HepG2 (cell line): ENCODE measurements at regions not wholly inside any gene's neighbourhood (a gene's known extent, or its start where the extent isn't known, plus 50 kb on each side); places are given as distances from the start of the nearest gene placed in this dataset.

Source experiments
- ATAC-seq: fragments of 200-7000 bp; cut with Tn5 transposase; 3 replicates; pipeline ENCODE4 v1.9.1; 2020; ENCODE audit warnings: mild to moderate bottlenecking, moderate library complexity
- BruUV-seq: library from RNA; stranded (reverse); fragments of 400-500 nt; replicated peaks from 2 replicates; lab custom pipeline; 2021; lab: Mats Ljungman, UMichigan
- CTCF ChIA-PET: fragments of 300-600 bp; formaldehyde crosslinking; extraction: SDS; loops from one replicate; lab custom pipeline; 2021; ENCODE audit warnings: low total read pairs, inconsistent platforms, low intra/inter-chr PET ratio; lab: Yijun Ruan, JAX
- POLR2A ChIA-PET: fragments of 350-600 bp; sonication (Branson Sonifier 250); formaldehyde crosslinking; loops from one replicate; lab custom pipeline; 2020; ENCODE audit warnings: antibody characterized with exemption, inconsistent platforms; lab: Yijun Ruan, JAX
- DNase-seq: peaks from one replicate; pipeline ENCODE4 v3.0.0-alpha.2; 2015; ENCODE audit warnings: low spot score
- FAIRE-seq: peaks from 3 replicates; lab custom pipeline; 2011; peaks lifted over from hg19 to GRCh38; lab: Jason Lieb, UNC
- H2AFZ ChIP-seq: one replicate; pipeline ENCODE4 v1.6.1; 2011; ENCODE audit warnings: low read length, inconsistent platforms
- H3K27ac ChIP-seq: fragments of 300-600 bp; 3 replicates; pipeline ENCODE4 v1.8.0; 2011; ENCODE audit warnings: mixed run types, mild to moderate bottlenecking, mixed read lengths, low read length, inconsistent platforms; ENCODE audit not compliant: insufficient read depth; ENCODE audit errors: extremely low read length
- H3K27me3 ChIP-seq, 2 experiments: fragments of 200-600 bp in 1 of 2; 2 replicates in 1 of 2; 3 replicates in 1 of 2; pipeline versions ENCODE4 v1.6.0 to v1.8.0; 2011; ENCODE audit warnings: low read length in 2 of 2, mild to moderate bottlenecking in 2 of 2, moderate library complexity in 2 of 2, inconsistent platforms in 1 of 2; ENCODE audit not compliant: insufficient read depth in 2 of 2, control insufficient read depth in 1 of 2
- H3K36me3 ChIP-seq, 2 experiments: fragments of 200-600 bp in 1 of 2; replicated peaks in 1 of 2; 2 replicates in 1 of 2; 3 replicates in 1 of 2; pipeline versions ENCODE4 v1.5.1 to v1.8.0; 2011; ENCODE audit warnings: low read length in 2 of 2, inconsistent platforms in 1 of 2; ENCODE audit not compliant: insufficient read depth in 2 of 2, control insufficient read depth in 1 of 2
- H3K4me1 ChIP-seq: 2 replicates; pipeline ENCODE4 v1.5.1; 2012; ENCODE audit warnings: low read length, inconsistent platforms; ENCODE audit not compliant: insufficient read depth
- H3K4me2 ChIP-seq: 2 replicates; pipeline ENCODE4 v1.6.0; 2011; ENCODE audit warnings: low read depth, low read length, inconsistent platforms
- H3K4me3 ChIP-seq, 3 experiments: fragments of 200-600 bp in 1 of 3; sonication (generic), shearing (Covaris generic) in 1 of 3; replicated peaks in 1 of 3; 2 replicates each; pipeline ENCODE4 v1.5.1; 2011 to 2016; ENCODE audit warnings: low read length in 3 of 3, inconsistent platforms in 2 of 3, low read depth in 2 of 3, mild to moderate bottlenecking in 2 of 3, control low read depth in 1 of 3, mixed read lengths in 1 of 3; ENCODE audit not compliant: insufficient read depth in 1 of 3
- H3K79me2 ChIP-seq: one replicate; pipeline ENCODE4 v1.6.1; 2011; ENCODE audit warnings: low read length, inconsistent platforms; ENCODE audit not compliant: insufficient read depth
- H3K9ac ChIP-seq: 2 replicates; pipeline ENCODE4 v1.6.0; 2011; ENCODE audit warnings: mild to moderate bottlenecking, low read depth, low read length, inconsistent platforms; ENCODE audit not compliant: insufficient read depth
- H3K9me3 ChIP-seq: 2 replicates; pipeline ENCODE4 v1.5.1; 2012; ENCODE audit warnings: mild to moderate bottlenecking, low read length
- H4K20me1 ChIP-seq: 2 replicates; pipeline ENCODE4 v1.6.0; 2011; ENCODE audit warnings: inconsistent platforms, mild to moderate bottlenecking, low read length, moderate library complexity; ENCODE audit not compliant: insufficient read depth
- ATRX ChIP-seq: sonication (generic); formaldehyde crosslinking; IDR thresholded peaks from 2 replicates; pipeline ENCODE4 v1.4.0; 2020; ENCODE audit warnings: missing genetic modification reagents, borderline replicate concordance
- FOSL2 ChIP-seq: sonication (generic); formaldehyde crosslinking; IDR thresholded peaks from 2 replicates; pipeline ENCODE4 v1.4.0; 2020; ENCODE audit warnings: missing genetic modification reagents
- MIER3 ChIP-seq: IDR thresholded peaks from 2 replicates; pipeline ENCODE4 v1.6.1; 2016; ENCODE audit warnings: missing compliant biosample characterization, borderline replicate concordance
- PHF8 ChIP-seq: sonication (generic); formaldehyde crosslinking; IDR thresholded peaks from 2 replicates; pipeline ENCODE4 v1.5.0; 2020; ENCODE audit warnings: missing genetic modification reagents
- TRIM24 ChIP-seq: sonication (generic); formaldehyde crosslinking; IDR thresholded peaks from 2 replicates; pipeline ENCODE4 v1.8.0; 2022; ENCODE audit warnings: mild to moderate bottlenecking, missing genetic modification reagents
- ZNF75D ChIP-seq: sonication (generic); formaldehyde crosslinking; IDR thresholded peaks from 2 replicates; pipeline ENCODE4 v1.8.1; 2023; ENCODE audit warnings: missing genetic modification reagents, mild to moderate bottlenecking, borderline replicate concordance
- WGBS: methylation state at CpG from one replicate; pipeline ENCODE4 v1.1.6; 2017; ENCODE audit warnings: low lambda C conversion rate; 5-methylcytosine and 5-hydroxymethylcytosine counted together
- in situ Hi-C: cut with HindIII; loops from 2 replicates; pipeline ENCODE4 v1.10.0; 2017; ENCODE audit warnings: low pct_unique_long_range_greater_than_20kb; ENCODE audit not compliant: extremely low pct_ligation_motif_present
- intact Hi-C: fragments of 100-400 bp; cut with micrococcal nuclease; formaldehyde crosslinking; loops from one replicate; pipeline ENCODE4 v1.10.0; 2022; ENCODE audit not compliant: unreplicated experiment
- TF ChIP-seq, protein P1 (sequence below): sonication (generic); formaldehyde crosslinking; IDR thresholded peaks from 2 replicates; pipeline ENCODE4 v1.5.1; 2020; ENCODE audit warnings: missing genetic modification reagents, mild to moderate bottlenecking, borderline replicate concordance
- TF ChIP-seq, protein P2 (sequence below): sonication (generic); formaldehyde crosslinking; IDR thresholded peaks from 2 replicates; pipeline ENCODE4 v1.5.0; 2020; ENCODE audit warnings: missing genetic modification reagents

DNA sequence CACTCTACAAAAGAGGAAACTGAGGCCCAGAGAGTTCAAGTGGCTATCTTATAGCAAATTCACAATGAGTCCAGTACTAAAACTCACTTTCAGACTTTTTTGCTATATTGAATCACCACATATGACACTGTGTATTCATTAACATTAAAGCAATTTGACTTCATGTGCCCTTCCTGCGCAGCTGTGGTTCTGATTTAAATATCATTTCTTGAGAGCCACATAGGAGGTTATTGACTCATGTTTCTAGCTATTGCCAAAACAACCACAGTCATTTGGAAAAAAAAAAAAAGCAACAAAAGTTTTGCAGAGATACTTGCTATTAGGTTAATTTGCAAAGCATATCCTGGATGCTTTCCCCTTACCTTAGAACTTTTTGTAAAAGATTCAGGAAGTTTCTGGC is 341.2 kb downstream of the PIK3C3 start:
- H3K27me3 ChIP-seq, result no peaks in the 10 kb centered on the region
- no peaks in the 10 kb centered on the region for H3K79me2 ChIP-seq
- H3K36me3 ChIP-seq, result no peaks in the 10 kb centered on the region
- intact Hi-C loops, result loop anchor here (5.0 to 10.0 kb wide), 4 partner anchors 301 to 1269 kb away; no protein-coding TSS in a partner anchor
- no peaks in the 10 kb centered on the region for H3K9me3 ChIP-seq
- H3K4me1 ChIP-seq, result peaks cover 15% of the 10 kb centered on the region
- DNase-seq, result no peak
- in situ Hi-C loops, result loop anchor here (25.0 kb wide), 2 partner anchors 966 to 1291 kb away; no protein-coding TSS in a partner anchor
- no peak overlapping the region for H3K9ac ChIP-seq
- FAIRE-seq, result no peak
- no TSS peak for BruUV-seq
- ChIA-PET CTCF (no interaction called here), POLR2A (interaction anchor here (1.4 kb wide), 1 partner anchor 182 kb away, joined by 3 read pairs; no protein-coding TSS in a partner anchor)
- H3K27ac ChIP-seq, result no peak overlapping the region
- H3K4me3 ChIP-seq, result no peak overlapping the region
- TF ChIP-seq ZNF75D (no peak), PHF8 (CRISPR knock-in tag) (no peak), ATRX (CRISPR knock-in tag) (no peak), MIER3 (no peak), TRIM24 (no peak), FOSL2 (CRISPR knock-in tag) (no peak)
- TF ChIP-seq, protein P1, sequence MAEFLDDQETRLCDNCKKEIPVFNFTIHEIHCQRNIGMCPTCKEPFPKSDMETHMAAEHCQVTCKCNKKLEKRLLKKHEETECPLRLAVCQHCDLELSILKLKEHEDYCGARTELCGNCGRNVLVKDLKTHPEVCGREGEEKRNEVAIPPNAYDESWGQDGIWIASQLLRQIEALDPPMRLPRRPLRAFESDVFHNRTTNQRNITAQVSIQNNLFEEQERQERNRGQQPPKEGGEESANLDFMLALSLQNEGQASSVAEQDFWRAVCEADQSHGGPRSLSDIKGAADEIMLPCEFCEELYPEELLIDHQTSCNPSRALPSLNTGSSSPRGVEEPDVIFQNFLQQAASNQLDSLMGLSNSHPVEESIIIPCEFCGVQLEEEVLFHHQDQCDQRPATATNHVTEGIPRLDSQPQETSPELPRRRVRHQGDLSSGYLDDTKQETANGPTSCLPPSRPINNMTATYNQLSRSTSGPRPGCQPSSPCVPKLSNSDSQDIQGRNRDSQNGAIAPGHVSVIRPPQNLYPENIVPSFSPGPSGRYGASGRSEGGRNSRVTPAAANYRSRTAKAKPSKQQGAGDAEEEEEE (CRISPR knock-in tag), result no peak
- TF ChIP-seq, protein P2, sequence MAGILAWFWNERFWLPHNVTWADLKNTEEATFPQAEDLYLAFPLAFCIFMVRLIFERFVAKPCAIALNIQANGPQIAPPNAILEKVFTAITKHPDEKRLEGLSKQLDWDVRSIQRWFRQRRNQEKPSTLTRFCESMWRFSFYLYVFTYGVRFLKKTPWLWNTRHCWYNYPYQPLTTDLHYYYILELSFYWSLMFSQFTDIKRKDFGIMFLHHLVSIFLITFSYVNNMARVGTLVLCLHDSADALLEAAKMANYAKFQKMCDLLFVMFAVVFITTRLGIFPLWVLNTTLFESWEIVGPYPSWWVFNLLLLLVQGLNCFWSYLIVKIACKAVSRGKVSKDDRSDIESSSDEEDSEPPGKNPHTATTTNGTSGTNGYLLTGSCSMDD, result no peak
- TF ChIP-seq, all 625 proteins: peak for 0
- no peak overlapping the region for H2AFZ ChIP-seq
- WGBS, result 96% methylated on average over 1 of the region's 1 CpG
- ATAC-seq, result no peak
- H3K4me2 ChIP-seq, result no peak overlapping the region
- H4K20me1 ChIP-seq, result no peaks in the 10 kb centered on the region
